ENCODE measurements at regions not wholly inside any gene's neighbourhood (a gene's known extent, or its start where the extent isn't known, plus 50 kb on each side); places are given as distances from the start of the nearest gene placed in this dataset.

GRCh38 chr2:190121305-190121704, 58.8 kb upstream of the MSTN start:
- no peak for DNase-seq (ENCODE audit: low spot score in 2 of 2)
- H3K9me3 ChIP-seq, result 0 out of 2 replicates have a peak, but pooled peaks cover 3% of the 10 kb centered on the region
- H3K4me3 ChIP-seq, result no peak overlapping the region
- peaks cover 3% of the 10 kb centered on the region; the same call in 1 of the 2 replicates for H3K4me1 ChIP-seq
- no peaks in the 10 kb centered on the region for H3K36me3 ChIP-seq (replicated peaks)
- no peaks in the 10 kb centered on the region for H3K27me3 ChIP-seq (ENCODE audit: low read depth)
- in situ Hi-C loops (cut with MboI; ENCODE audit: low sequenced_read_pairs), result no loop called here

- Histone ChIP-seq H3K27me3 (ENCODE audit: low read depth) (no peaks in the 10 kb centered on the region), H3K4me3 (no peak overlapping the region), H3K36me3 (replicated peaks) (no peaks in the 10 kb centered on the region), H3K4me1 (peaks cover 3% of the 10 kb centered on the region; the same call in 1 of the 2 replicates), H3K9me3 (0 out of 2 replicates have a peak, but pooled peaks cover 3% of the 10 kb centered on the region)
- DNase-seq (ENCODE audit: low spot score in 2 of 2), result no peak
- in situ Hi-C loops (cut with MboI; ENCODE audit: low sequenced_read_pairs), result no loop called here
These were observed 57.5 kb upstream of the MSTN start for GRCh38 chr2:190119923-190120590.

GRCh38 chr2:190119257-190119656, 56.7 kb upstream of the MSTN start:
- Histone ChIP-seq H3K36me3 (replicated peaks) (no peaks in the 10 kb centered on the region), H3K9me3 (0 out of 2 replicates have a peak, but pooled peaks cover 3% of the 10 kb centered on the region), H3K27me3 (ENCODE audit: low read depth) (no peaks in the 10 kb centered on the region), H3K4me3 (no peak overlapping the region), H3K4me1 (peaks cover 3% of the 10 kb centered on the region; the same call in 1 of the 2 replicates)
- in situ Hi-C loops (cut with MboI; ENCODE audit: low sequenced_read_pairs), result no loop called here
- no peak for DNase-seq (ENCODE audit: low spot score in 2 of 2)

GRCh38 chr2:190117305-190117704, 54.8 kb upstream of the MSTN start:
- no peak overlapping the region for H3K4me3 ChIP-seq
- 0 out of 2 replicates have a peak, but pooled peaks cover 3% of the 10 kb centered on the region for H3K9me3 ChIP-seq
- H3K4me1 ChIP-seq, result peaks cover 1% of the 10 kb centered on the region; the same call in 1 of the 2 replicates
- no peaks in the 10 kb centered on the region for H3K36me3 ChIP-seq (replicated peaks)
- no peaks in the 10 kb centered on the region for H3K27me3 ChIP-seq (ENCODE audit: low read depth)
- no peak for DNase-seq (ENCODE audit: low spot score in 2 of 2)
- in situ Hi-C loops (cut with MboI; ENCODE audit: low sequenced_read_pairs), result no loop called here

- DNase-seq (ENCODE audit: low spot score in 2 of 2), result no peak
- no peaks in the 10 kb centered on the region for H3K36me3 ChIP-seq (replicated peaks)
- in situ Hi-C loops (cut with MboI; ENCODE audit: low sequenced_read_pairs), result no loop called here
These were observed 50.5 kb upstream of the MSTN start for GRCh38 chr2:190113000-190113399.

More at GRCh38 chr2:190113000-190113399, 50.5 kb upstream of the MSTN start:
- H3K9me3 ChIP-seq, result 0 out of 2 replicates have a peak, but pooled peaks cover 3% of the 10 kb centered on the region
- H3K27me3 ChIP-seq (ENCODE audit: low read depth), result no peaks in the 10 kb centered on the region
- H3K4me1 ChIP-seq, result no peaks in the 10 kb centered on the region
- H3K4me3 ChIP-seq, result no peak overlapping the region
